Mesendoderm (in vitro differentiated cells): ENCODE measurements at regions not wholly inside any gene's neighbourhood (a gene's known extent, or its start where the extent isn't known, plus 50 kb on each side); places are given as distances from the start of the nearest gene placed in this dataset.
A peak's percentile ranks its signal among the peaks of the same experiment; 100 is the strongest.

Experiments
- DNase-seq: peaks from one replicate; pipeline ENCODE4 v3.0.0; 2013
- H2AK5ac ChIP-seq: 2 replicates; pipeline ENCODE4 v1.6.1; 2013; ENCODE audit warnings: low read length, inconsistent platforms
- H2BK120ac ChIP-seq: 2 replicates; pipeline ENCODE4 v1.6.1; 2013; ENCODE audit warnings: low read depth, mild to moderate bottlenecking, low read length, moderate library complexity, mixed read lengths
- H2BK15ac ChIP-seq: replicated peaks from 2 replicates; pipeline ENCODE4 v1.6.1; 2013; ENCODE audit warnings: low read depth, mild to moderate bottlenecking, moderate library complexity
- H2BK5ac ChIP-seq: 2 replicates; pipeline ENCODE4 v1.6.1; 2013; ENCODE audit warnings: low read length, inconsistent platforms
- H3K18ac ChIP-seq: 2 replicates; pipeline ENCODE4 v1.6.1; 2013; ENCODE audit warnings: mild to moderate bottlenecking, low read length, mixed read lengths
- H3K23ac ChIP-seq: one replicate; pipeline ENCODE4 v1.6.1; 2013; ENCODE audit warnings: low read length
- H3K27ac ChIP-seq: 2 replicates; pipeline ENCODE4 v1.5.1; 2013; ENCODE audit warnings: low read depth, mild to moderate bottlenecking, inconsistent platforms, low read length, moderate library complexity
- H3K27me3 ChIP-seq: 2 replicates; pipeline ENCODE4 v1.6.1; 2013; ENCODE audit warnings: low read length, control low read depth, mild to moderate bottlenecking, inconsistent platforms; ENCODE audit not compliant: insufficient read depth, poor library complexity
- H3K36me3 ChIP-seq: 2 replicates; pipeline ENCODE4 v1.6.1; 2013; ENCODE audit warnings: low read length, inconsistent platforms; ENCODE audit not compliant: control insufficient read depth, insufficient read depth
- H3K4ac ChIP-seq: one replicate; pipeline ENCODE4 v1.6.1; 2013; ENCODE audit warnings: low read depth, mild to moderate bottlenecking, low read length, moderate library complexity
- H3K4me1 ChIP-seq: 2 replicates; pipeline ENCODE4 v1.6.1; 2013; ENCODE audit warnings: low read depth, low read length, inconsistent platforms; ENCODE audit not compliant: control insufficient read depth
- H3K4me2 ChIP-seq: 2 replicates; pipeline ENCODE4 v1.6.1; 2013; ENCODE audit warnings: low read length
- H3K4me3 ChIP-seq: 2 replicates; pipeline ENCODE4 v1.5.1; 2013; ENCODE audit warnings: mild to moderate bottlenecking, low read length
- H3K56ac ChIP-seq: one replicate; pipeline ENCODE4 v1.6.1; 2013; ENCODE audit warnings: low read length
- H3K79me1 ChIP-seq: 2 replicates; pipeline ENCODE4 v1.6.1; 2013; ENCODE audit warnings: low read length, inconsistent platforms
- H3K79me2 ChIP-seq: 2 replicates; pipeline ENCODE4 v1.6.1; 2013; ENCODE audit warnings: mild to moderate bottlenecking, low read length; ENCODE audit not compliant: control insufficient read depth, insufficient read depth
- H3K9ac ChIP-seq: 2 replicates; pipeline ENCODE4 v1.6.1; 2013; ENCODE audit warnings: low read length, inconsistent platforms
- H4K5ac ChIP-seq: one replicate; pipeline ENCODE4 v1.6.1; 2013; ENCODE audit warnings: low read length
- H4K8ac ChIP-seq: one replicate; pipeline ENCODE4 v1.6.1; 2013; ENCODE audit warnings: low read depth, mild to moderate bottlenecking, control low read depth, low read length, moderate library complexity
- WGBS: extraction: QIAGEN DNeasy Blood & Tissue Kit; methylation state at CpG from one replicate; pipeline ENCODE4 v1.1.7; 2013; ENCODE audit warnings: low lambda C conversion rate, missing lambda C conversion rate; ENCODE audit not compliant: insufficient coverage; ENCODE audit errors: extremely low coverage; 5-methylcytosine and 5-hydroxymethylcytosine counted together

- H4K8ac ChIP-seq = no peak overlapping the region
- H3K4me3 ChIP-seq = no peak overlapping the region
- H3K56ac ChIP-seq = no peak overlapping the region
- no peak overlapping the region for H3K23ac ChIP-seq
- no peak overlapping the region for H2BK15ac ChIP-seq
- no peak overlapping the region for H3K4me2 ChIP-seq
- H3K4me1 ChIP-seq = no peaks in the 10 kb centered on the region
- no peak overlapping the region for H3K27ac ChIP-seq
- no peaks in the 10 kb centered on the region for H3K36me3 ChIP-seq
- no peak overlapping the region for H2BK5ac ChIP-seq
- H2BK120ac ChIP-seq = no peak overlapping the region
- H3K4ac ChIP-seq = no peak overlapping the region
- no CpG with 5 or more reads among the region's 11 CpGs for WGBS
- H3K79me1 ChIP-seq = no peaks in the 10 kb centered on the region
- no peaks in the 10 kb centered on the region for H3K27me3 ChIP-seq
- H3K79me2 ChIP-seq = no peaks in the 10 kb centered on the region
- no peak overlapping the region for H3K18ac ChIP-seq
- no peak overlapping the region for H4K5ac ChIP-seq
- no peak overlapping the region for H3K9ac ChIP-seq
- DNase-seq = no peak
- H2AK5ac ChIP-seq = no peak overlapping the region
Measured at GRCh38 chr20:22462975-22463914, 121.1 kb downstream of the FOXA2 start.

GRCh38 chr20:22460803-22461202 lies 123.6 kb downstream of the FOXA2 start:
- Histone ChIP-seq H2BK120ac (no peak overlapping the region), H3K79me1 (no peaks in the 10 kb centered on the region), H3K18ac (no peak overlapping the region), H2BK5ac (no peak overlapping the region), H3K4me3 (no peak overlapping the region), H3K27ac (no peak overlapping the region), H3K9ac (no peak overlapping the region), H3K23ac (no peak overlapping the region), H2BK15ac (no peak overlapping the region), H3K27me3 (no peaks in the 10 kb centered on the region), H2AK5ac (no peak overlapping the region), H3K4ac (no peak overlapping the region), H3K4me1 (no peaks in the 10 kb centered on the region), H3K36me3 (no peaks in the 10 kb centered on the region), H3K79me2 (no peaks in the 10 kb centered on the region), H4K5ac (no peak overlapping the region), H3K56ac (no peak overlapping the region), H4K8ac (no peak overlapping the region), H3K4me2 (no peak overlapping the region)
- WGBS = no CpG with 5 or more reads among the region's 2 CpGs
- DNase-seq = no peak

GRCh38 chr20:22460231-22460630 lies 124.1 kb downstream of the FOXA2 start:
- Histone ChIP-seq H3K18ac (no peak overlapping the region), H3K4ac (no peak overlapping the region), H3K27me3 (peaks cover under 1% of the 10 kb centered on the region), H4K8ac (no peak overlapping the region), H3K56ac (no peak overlapping the region), H2BK5ac (no peak overlapping the region), H2AK5ac (no peak overlapping the region), H4K5ac (no peak overlapping the region), H2BK120ac (no peak overlapping the region), H3K27ac (no peak overlapping the region), H2BK15ac (no peak overlapping the region), H3K36me3 (no peaks in the 10 kb centered on the region), H3K4me1 (no peaks in the 10 kb centered on the region), H3K4me3 (no peak overlapping the region), H3K23ac (no peak overlapping the region), H3K79me2 (no peaks in the 10 kb centered on the region), H3K9ac (no peak overlapping the region), H3K4me2 (no peak overlapping the region), H3K79me1 (no peaks in the 10 kb centered on the region)
- DNase-seq = peak; percentile 16
- no CpG with 5 or more reads among the region's 1 CpG for whole genome bisulfite sequencing

- no peak overlapping the region for H2BK5ac ChIP-seq
- H4K8ac ChIP-seq = no peak overlapping the region
- no peak overlapping the region for H2BK15ac ChIP-seq
- no peak for DNase-seq
- no peak overlapping the region for H3K27ac ChIP-seq
- no peak overlapping the region for H2AK5ac ChIP-seq
- H3K56ac ChIP-seq = no peak overlapping the region
- H2BK120ac ChIP-seq = no peak overlapping the region
- peaks cover 1% of the 10 kb centered on the region for H3K27me3 ChIP-seq
- H3K4ac ChIP-seq = no peak overlapping the region
- no peak overlapping the region for H3K9ac ChIP-seq
- no peaks in the 10 kb centered on the region for H3K79me2 ChIP-seq
- H3K36me3 ChIP-seq = no peaks in the 10 kb centered on the region
- H3K4me2 ChIP-seq = no peak overlapping the region
- no peaks in the 10 kb centered on the region for H3K79me1 ChIP-seq
- no peak overlapping the region for H4K5ac ChIP-seq
- no peak overlapping the region for H3K18ac ChIP-seq
- no peak overlapping the region for H3K23ac ChIP-seq
- H3K4me3 ChIP-seq = no peak overlapping the region
- no peaks in the 10 kb centered on the region for H3K4me1 ChIP-seq
Measured at GRCh38 chr20:22459754-22460153, 124.6 kb downstream of the FOXA2 start.

- WGBS = no CpG with 5 or more reads among the region's 3 CpGs
- H3K27ac ChIP-seq = no peak overlapping the region
- no peaks in the 10 kb centered on the region for H3K79me2 ChIP-seq
- H3K18ac ChIP-seq = no peak overlapping the region
- H2BK120ac ChIP-seq = no peak overlapping the region
- H3K4me2 ChIP-seq = no peak overlapping the region
- no peak overlapping the region for H3K9ac ChIP-seq
- no peak overlapping the region for H2BK15ac ChIP-seq
- no peaks in the 10 kb centered on the region for H3K4me1 ChIP-seq
- H4K8ac ChIP-seq = no peak overlapping the region
- no peak overlapping the region for H3K4ac ChIP-seq
- no peak overlapping the region for H2BK5ac ChIP-seq
- H3K36me3 ChIP-seq = no peaks in the 10 kb centered on the region
- no peak overlapping the region for H4K5ac ChIP-seq
- H3K23ac ChIP-seq = no peak overlapping the region
- no peak overlapping the region for H3K56ac ChIP-seq
- peaks cover 1% of the 10 kb centered on the region for H3K27me3 ChIP-seq
- peak; percentile 39 for DNase-seq
- no peak overlapping the region for H2AK5ac ChIP-seq
- no peak overlapping the region for H3K4me3 ChIP-seq
- no peaks in the 10 kb centered on the region for H3K79me1 ChIP-seq
Measured at GRCh38 chr20:22456109-22456508, 128.3 kb downstream of the FOXA2 start.

- Histone ChIP-seq H2AK5ac (no peak overlapping the region), H3K36me3 (no peaks in the 10 kb centered on the region), H3K4ac (no peak overlapping the region), H3K9ac (no peak overlapping the region), H3K18ac (no peak overlapping the region), H4K5ac (no peak overlapping the region), H3K27me3 (peaks cover 1% of the 10 kb centered on the region), H2BK5ac (no peak overlapping the region), H2BK15ac (no peak overlapping the region), H3K4me2 (no peak overlapping the region), H3K79me1 (no peaks in the 10 kb centered on the region), H2BK120ac (no peak overlapping the region), H3K79me2 (no peaks in the 10 kb centered on the region), H3K4me1 (no peaks in the 10 kb centered on the region), H3K27ac (no peak overlapping the region), H3K56ac (no peak overlapping the region), H3K23ac (no peak overlapping the region), H4K8ac (no peak overlapping the region), H3K4me3 (no peak overlapping the region)
- WGBS = no CpG with 5 or more reads among the region's 6 CpGs
- no peak for DNase-seq
Measured at GRCh38 chr20:22455259-22455658, 129.1 kb downstream of the FOXA2 start.
